ENCODE measurements at regions not wholly inside any gene's neighbourhood (a gene's known extent, or its start where the extent isn't known, plus 50 kb on each side); places are given as distances from the start of the nearest gene placed in this dataset.
"Not testable (repeated sequence)": the region's sequence is repeated elsewhere in the genome, so short reads cannot be mapped to it uniquely, and the experiment has no call there.

GRCh38 chr15:22235261-22235930 lies 155.1 kb downstream of the OR4M2 start:
- WGBS (ENCODE audit: insufficient coverage) = 82% methylated on average over 5 of the region's 7 CpGs
- H3K4me1 ChIP-seq (ENCODE audit: control extremely low read depth in 1 of 4, control insufficient read depth in 4 of 4, insufficient read depth in 4 of 4, low read length in 3 of 4); H3K27ac ChIP-seq (ENCODE audit: insufficient read depth in 1 of 2, low read depth in 1 of 2, low read length in 2 of 2, poor library complexity in 1 of 2, severe bottlenecking in 2 of 2); H3K4me3 ChIP-seq (ENCODE audit: control insufficient read depth in 1 of 7, extremely low read depth in 1 of 7, insufficient read depth in 4 of 7, low read depth in 2 of 7, low read length in 6 of 7); CTCF ChIA-PET; DNase-seq; H3K36me3 ChIP-seq (ENCODE audit: control insufficient read depth in 4 of 4, insufficient read depth in 4 of 4, low read length in 3 of 4); H3K27me3 ChIP-seq (replicated peaks in 2 of 5; ENCODE audit: control insufficient read depth in 4 of 5, insufficient read depth in 5 of 5, low read length in 4 of 5); H3K9me3 ChIP-seq (ENCODE audit: control extremely low read depth in 1 of 5, control insufficient read depth in 4 of 5, insufficient read depth in 2 of 5, low read depth in 1 of 5, low read length in 4 of 5); POLR2A ChIA-PET: not testable (repeated sequence)

- Histone ChIP-seq H3K9me3 (ENCODE audit: control extremely low read depth in 1 of 5, control insufficient read depth in 4 of 5, insufficient read depth in 2 of 5, low read depth in 1 of 5, low read length in 4 of 5) (peaks cover 0 to 6% (median 0%) of the 10 kb centered on the region in 5 experiments), H3K4me3 (ENCODE audit: control insufficient read depth in 1 of 7, extremely low read depth in 1 of 7, insufficient read depth in 4 of 7, low read depth in 2 of 7, low read length in 6 of 7) (no peak overlapping the region), H3K27ac (ENCODE audit: insufficient read depth in 1 of 2, low read depth in 1 of 2, low read length in 2 of 2, poor library complexity in 1 of 2, severe bottlenecking in 2 of 2) (no peak overlapping the region), H3K27me3 (replicated peaks in 2 of 5; ENCODE audit: control insufficient read depth in 4 of 5, insufficient read depth in 5 of 5, low read length in 4 of 5) (no peaks in the 10 kb centered on the region), H3K4me1 (ENCODE audit: control extremely low read depth in 1 of 4, control insufficient read depth in 4 of 4, insufficient read depth in 4 of 4, low read length in 3 of 4) (peaks cover 0 to 2% (median 0%) of the 10 kb centered on the region in 4 experiments), H3K36me3 (ENCODE audit: control insufficient read depth in 4 of 4, insufficient read depth in 4 of 4, low read length in 3 of 4) (no peaks in the 10 kb centered on the region)
- no peak for DNase-seq
- WGBS (ENCODE audit: insufficient coverage) = 81% methylated on average over 5 of the region's 5 CpGs
- CTCF ChIA-PET = no interaction called here
- POLR2A ChIA-PET = no interaction called here
These were observed 156.1 kb downstream of the OR4M2 start for GRCh38 chr15:22236469-22236868.

GRCh38 chr15:22237891-22238275 lies 157.6 kb downstream of the OR4M2 start:
- 67% methylated on average over 9 of the region's 9 CpGs for WGBS (ENCODE audit: insufficient coverage)
- CTCF ChIA-PET = no interaction called here

GRCh38 chr15:22238276-22238958 lies 158.1 kb downstream of the OR4M2 start:
- H3K27ac ChIP-seq (ENCODE audit: insufficient read depth in 1 of 2, low read depth in 1 of 2, low read length in 2 of 2, poor library complexity in 1 of 2, severe bottlenecking in 2 of 2); H3K36me3 ChIP-seq (ENCODE audit: control insufficient read depth in 4 of 4, insufficient read depth in 4 of 4, low read length in 3 of 4); H3K27me3 ChIP-seq (replicated peaks in 2 of 5; ENCODE audit: control insufficient read depth in 4 of 5, insufficient read depth in 5 of 5, low read length in 4 of 5); H3K4me3 ChIP-seq (ENCODE audit: control insufficient read depth in 1 of 7, extremely low read depth in 1 of 7, insufficient read depth in 4 of 7, low read depth in 2 of 7, low read length in 6 of 7); CTCF ChIA-PET; H3K9me3 ChIP-seq (ENCODE audit: control extremely low read depth in 1 of 5, control insufficient read depth in 4 of 5, insufficient read depth in 2 of 5, low read depth in 1 of 5, low read length in 4 of 5); H3K4me1 ChIP-seq (ENCODE audit: control extremely low read depth in 1 of 4, control insufficient read depth in 4 of 4, insufficient read depth in 4 of 4, low read length in 3 of 4); POLR2A ChIA-PET; DNase-seq: not testable (repeated sequence)
- WGBS (ENCODE audit: insufficient coverage) = 89% methylated on average over 19 of the region's 20 CpGs

More at GRCh38 chr15:22237891-22238275, 157.6 kb downstream of the OR4M2 start:
- no peak for DNase-seq
- no peak overlapping the region for H3K27ac ChIP-seq (ENCODE audit: insufficient read depth in 1 of 2, low read depth in 1 of 2, low read length in 2 of 2, poor library complexity in 1 of 2, severe bottlenecking in 2 of 2)
- no peaks in the 10 kb centered on the region for H3K36me3 ChIP-seq (ENCODE audit: control insufficient read depth in 4 of 4, insufficient read depth in 4 of 4, low read length in 3 of 4)
- H3K4me1 ChIP-seq (ENCODE audit: control extremely low read depth in 1 of 4, control insufficient read depth in 4 of 4, insufficient read depth in 4 of 4, low read length in 3 of 4) = peaks cover 0 to 2% (median 0%) of the 10 kb centered on the region in 4 experiments
- H3K27me3 ChIP-seq (replicated peaks in 2 of 5; ENCODE audit: control insufficient read depth in 4 of 5, insufficient read depth in 5 of 5, low read length in 4 of 5) = no peaks in the 10 kb centered on the region
- H3K9me3 ChIP-seq (ENCODE audit: control extremely low read depth in 1 of 5, control insufficient read depth in 4 of 5, insufficient read depth in 2 of 5, low read depth in 1 of 5, low read length in 4 of 5) = peaks cover 0 to 6% (median 0%) of the 10 kb centered on the region in 5 experiments
- no peak overlapping the region for H3K4me3 ChIP-seq (ENCODE audit: control insufficient read depth in 1 of 7, extremely low read depth in 1 of 7, insufficient read depth in 4 of 7, low read depth in 2 of 7, low read length in 6 of 7)
- POLR2A ChIA-PET = no interaction called here

GRCh38 chr15:22238959-22239805 lies 158.9 kb downstream of the OR4M2 start:
- H3K27ac ChIP-seq (ENCODE audit: insufficient read depth in 1 of 2, low read depth in 1 of 2, low read length in 2 of 2, poor library complexity in 1 of 2, severe bottlenecking in 2 of 2); CTCF ChIA-PET; DNase-seq; H3K36me3 ChIP-seq (ENCODE audit: control insufficient read depth in 4 of 4, insufficient read depth in 4 of 4, low read length in 3 of 4); H3K4me3 ChIP-seq (ENCODE audit: control insufficient read depth in 1 of 7, extremely low read depth in 1 of 7, insufficient read depth in 4 of 7, low read depth in 2 of 7, low read length in 6 of 7); H3K9me3 ChIP-seq (ENCODE audit: control extremely low read depth in 1 of 5, control insufficient read depth in 4 of 5, insufficient read depth in 2 of 5, low read depth in 1 of 5, low read length in 4 of 5); H3K4me1 ChIP-seq (ENCODE audit: control extremely low read depth in 1 of 4, control insufficient read depth in 4 of 4, insufficient read depth in 4 of 4, low read length in 3 of 4); H3K27me3 ChIP-seq (replicated peaks in 2 of 5; ENCODE audit: control insufficient read depth in 4 of 5, insufficient read depth in 5 of 5, low read length in 4 of 5); POLR2A ChIA-PET: not testable (repeated sequence)
- WGBS (ENCODE audit: insufficient coverage) = 88% methylated on average over 17 of the region's 22 CpGs

- 67% methylated on average over 1 of the region's 3 CpGs for WGBS (ENCODE audit: insufficient coverage)
- Histone ChIP-seq H3K4me3 (ENCODE audit: control insufficient read depth in 1 of 7, extremely low read depth in 1 of 7, insufficient read depth in 4 of 7, low read depth in 2 of 7, low read length in 6 of 7) (no peak overlapping the region), H3K36me3 (ENCODE audit: control insufficient read depth in 4 of 4, insufficient read depth in 4 of 4, low read length in 3 of 4) (no peaks in the 10 kb centered on the region), H3K9me3 (ENCODE audit: control extremely low read depth in 1 of 5, control insufficient read depth in 4 of 5, insufficient read depth in 2 of 5, low read depth in 1 of 5, low read length in 4 of 5) (no peaks in the 10 kb centered on the region), H3K27me3 (replicated peaks in 2 of 5; ENCODE audit: control insufficient read depth in 4 of 5, insufficient read depth in 5 of 5, low read length in 4 of 5) (no peaks in the 10 kb centered on the region), H3K4me1 (ENCODE audit: control extremely low read depth in 1 of 4, control insufficient read depth in 4 of 4, insufficient read depth in 4 of 4, low read length in 3 of 4) (peaks cover 0 to 2% (median 0%) of the 10 kb centered on the region in 4 experiments), H3K27ac (ENCODE audit: insufficient read depth in 1 of 2, low read depth in 1 of 2, low read length in 2 of 2, poor library complexity in 1 of 2, severe bottlenecking in 2 of 2) (no peak overlapping the region)
- POLR2A ChIA-PET = no interaction called here
- CTCF ChIA-PET = no interaction called here
- no peak for DNase-seq
These were observed 159.5 kb downstream of the OR4M2 start for GRCh38 chr15:22239806-22240180.

GRCh38 chr15:22240403-22240802 lies 160.1 kb downstream of the OR4M2 start:
- Histone ChIP-seq H3K27me3 (replicated peaks in 2 of 5; ENCODE audit: control insufficient read depth in 4 of 5, insufficient read depth in 5 of 5, low read length in 4 of 5) (no peaks in the 10 kb centered on the region), H3K27ac (ENCODE audit: insufficient read depth in 1 of 2, low read depth in 1 of 2, low read length in 2 of 2, poor library complexity in 1 of 2, severe bottlenecking in 2 of 2) (no peak overlapping the region), H3K4me3 (ENCODE audit: control insufficient read depth in 1 of 7, extremely low read depth in 1 of 7, insufficient read depth in 4 of 7, low read depth in 2 of 7, low read length in 6 of 7) (no peak overlapping the region), H3K36me3 (ENCODE audit: control insufficient read depth in 4 of 4, insufficient read depth in 4 of 4, low read length in 3 of 4) (no peaks in the 10 kb centered on the region), H3K9me3 (ENCODE audit: control extremely low read depth in 1 of 5, control insufficient read depth in 4 of 5, insufficient read depth in 2 of 5, low read depth in 1 of 5, low read length in 4 of 5) (no peaks in the 10 kb centered on the region), H3K4me1 (ENCODE audit: control extremely low read depth in 1 of 4, control insufficient read depth in 4 of 4, insufficient read depth in 4 of 4, low read length in 3 of 4) (peaks cover 0 to 2% (median 0%) of the 10 kb centered on the region in 4 experiments)
- DNase-seq = no peak
- WGBS (ENCODE audit: insufficient coverage) = 86% methylated on average over 8 of the region's 8 CpGs
- POLR2A ChIA-PET = no interaction called here
- CTCF ChIA-PET = no interaction called here
